Colon (tissue), 2 donors: ENCODE measurements at regions not wholly inside any gene's neighbourhood (a gene's known extent, or its start where the extent isn't known, plus 50 kb on each side); places are given as distances from the start of the nearest gene placed in this dataset.

Experiments used
- FAIRE-seq: peaks from 2 replicates; lab custom pipeline; 2012; peaks lifted over from hg19 to GRCh38; lab: Jason Lieb, UNC
- donor health status: control.
- donor health status: control.

DNA sequence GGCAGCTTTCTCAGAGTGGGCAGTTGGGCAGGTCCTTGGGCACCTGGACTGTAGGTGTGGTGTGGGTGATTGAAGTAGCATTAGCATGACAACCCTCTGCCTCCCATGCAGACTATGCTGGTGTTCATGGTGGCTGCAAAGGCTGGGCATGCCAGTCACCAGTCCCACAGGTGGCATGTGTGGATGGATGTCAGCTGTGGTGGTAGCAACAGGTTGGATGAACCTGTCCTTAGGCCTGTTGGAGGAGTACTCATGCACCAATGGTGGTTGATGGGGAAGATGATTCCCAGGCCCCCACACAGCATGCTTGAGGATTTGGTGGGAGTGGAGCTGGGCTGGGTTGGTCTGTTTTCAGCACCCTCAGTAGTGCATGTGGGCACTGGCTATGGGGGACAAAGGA lies 251.1 kb downstream of the PAX1 start:
- FAIRE-seq, result no peak

DNA sequence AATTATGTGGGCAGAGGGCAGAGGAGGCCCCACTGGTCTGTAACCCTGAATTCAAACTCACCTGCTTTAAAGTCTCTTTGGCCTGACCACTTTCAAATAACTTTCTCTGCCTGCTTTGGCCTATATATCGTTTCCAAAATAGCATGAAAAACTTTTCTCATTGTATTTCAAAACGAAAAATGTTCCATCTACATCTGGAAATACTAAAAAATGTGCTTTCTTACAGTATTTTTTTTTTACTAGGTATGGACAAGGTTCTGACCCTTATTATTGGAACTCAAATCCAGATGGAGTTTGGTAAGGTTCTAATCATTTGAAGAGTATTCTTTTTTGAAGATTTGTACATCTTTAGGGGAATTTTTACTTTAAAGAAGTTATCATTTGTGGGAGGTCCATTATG lies 241.9 kb downstream of the PAX1 start:
- no peak for FAIRE-seq

DNA sequence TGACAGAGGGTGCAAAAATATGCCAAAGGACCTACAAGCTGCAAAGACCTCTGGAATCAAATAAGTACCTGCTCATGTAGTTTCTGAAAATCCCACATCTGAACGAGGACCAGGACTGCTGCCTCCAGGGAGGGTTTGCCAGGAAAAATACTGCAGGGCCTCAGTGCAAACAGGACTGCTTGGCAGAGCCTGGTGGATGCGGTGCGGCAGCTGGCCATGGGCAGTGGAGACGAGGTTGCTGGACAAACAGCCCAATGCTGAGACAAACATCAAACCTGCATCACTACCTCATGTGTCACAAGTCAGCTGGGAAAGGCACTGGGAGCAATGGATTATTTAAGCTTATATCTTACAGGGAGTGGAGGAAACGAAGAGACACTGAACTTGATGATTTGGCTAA lies 238.8 kb downstream of the PAX1 start:
- no peak for FAIRE-seq

GRCh38 chr20:21941941-21942805 lies 236.7 kb downstream of the PAX1 start:
- no peak for FAIRE-seq

DNA sequence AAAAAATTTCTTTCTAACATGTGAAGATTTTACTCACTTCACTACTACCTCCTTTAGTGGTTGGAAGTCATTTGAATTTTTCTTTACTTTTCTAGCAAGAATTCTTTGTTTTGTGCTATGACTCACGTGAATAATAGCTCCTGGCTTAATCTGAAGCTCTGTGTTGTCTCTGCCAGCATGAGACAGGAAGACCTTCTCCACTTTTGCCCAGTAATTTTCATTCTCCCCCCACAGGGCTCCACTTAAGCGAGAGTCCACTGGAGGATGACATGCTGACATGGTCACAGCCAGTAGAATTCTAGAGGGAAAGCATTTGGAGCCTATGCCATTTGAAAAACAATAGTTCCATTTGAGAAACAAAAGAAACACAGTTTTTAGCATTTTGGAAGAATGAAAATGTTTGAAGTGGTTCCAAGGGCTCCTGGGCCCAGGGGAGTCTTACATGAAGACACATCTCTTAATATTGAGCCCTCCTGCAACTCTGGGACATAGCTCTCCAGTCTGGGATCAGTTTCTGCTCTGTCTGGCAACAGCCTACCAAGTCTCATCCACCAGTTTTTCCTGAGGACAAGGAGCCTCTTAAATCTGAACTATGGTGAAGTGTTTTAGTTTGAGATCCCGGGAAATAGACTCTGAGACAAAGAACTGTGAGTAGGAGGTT lies 231.4 kb downstream of the PAX1 start:
- no peak for FAIRE-seq

DNA sequence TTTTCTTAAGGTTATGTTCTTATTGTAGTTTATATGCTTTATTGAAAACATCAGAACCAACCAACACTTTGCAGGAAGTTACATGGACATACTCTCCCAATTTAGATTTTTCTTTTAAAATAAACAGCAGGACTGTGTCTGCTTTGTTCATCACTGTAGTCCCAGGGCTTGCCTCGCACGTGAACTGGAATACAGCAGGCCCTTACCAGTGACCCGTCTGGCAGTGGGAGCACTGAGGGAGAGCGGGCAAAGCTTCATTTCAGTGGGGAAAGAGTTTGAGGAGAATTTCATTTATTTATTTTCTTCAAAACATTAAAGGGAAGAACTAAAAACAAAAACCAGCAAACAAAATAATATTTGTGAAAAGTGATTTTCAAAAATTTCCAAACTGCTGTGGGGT lies 230.8 kb downstream of the PAX1 start:
- no peak for FAIRE-seq

GRCh38 chr20:21933526-21933925 lies 228.1 kb downstream of the PAX1 start:
- FAIRE-seq, result no peak

GRCh38 chr20:21921251-21921650 lies 215.8 kb downstream of the PAX1 start:
- no peak for FAIRE-seq

- FAIRE-seq, result no peak
These were observed 214.7 kb downstream of the PAX1 start for GRCh38 chr20:21920211-21920610.

DNA sequence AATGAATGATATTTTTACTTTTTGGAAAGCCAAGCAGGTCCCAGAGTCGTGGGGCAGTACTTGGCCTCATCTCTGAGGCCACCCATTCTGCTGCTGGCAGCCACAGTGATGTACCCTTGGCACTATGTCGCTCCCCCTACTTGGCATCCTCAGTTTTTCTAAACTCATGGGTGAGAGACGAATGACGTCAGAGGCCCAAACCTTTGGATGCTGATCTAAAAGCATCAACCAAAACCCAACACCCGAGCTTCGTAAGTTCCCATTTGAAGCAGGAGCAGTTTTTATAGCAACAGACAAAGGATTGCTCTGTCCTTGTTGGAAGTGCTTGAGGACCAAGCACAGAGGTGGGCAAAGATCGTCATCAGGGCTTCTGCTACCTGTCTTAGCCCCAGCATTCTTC lies 212.9 kb downstream of the PAX1 start:
- no peak for FAIRE-seq

- no peak for FAIRE-seq
These were observed 196.9 kb downstream of the PAX1 start for GRCh38 chr20:21902391-21902790.

DNA sequence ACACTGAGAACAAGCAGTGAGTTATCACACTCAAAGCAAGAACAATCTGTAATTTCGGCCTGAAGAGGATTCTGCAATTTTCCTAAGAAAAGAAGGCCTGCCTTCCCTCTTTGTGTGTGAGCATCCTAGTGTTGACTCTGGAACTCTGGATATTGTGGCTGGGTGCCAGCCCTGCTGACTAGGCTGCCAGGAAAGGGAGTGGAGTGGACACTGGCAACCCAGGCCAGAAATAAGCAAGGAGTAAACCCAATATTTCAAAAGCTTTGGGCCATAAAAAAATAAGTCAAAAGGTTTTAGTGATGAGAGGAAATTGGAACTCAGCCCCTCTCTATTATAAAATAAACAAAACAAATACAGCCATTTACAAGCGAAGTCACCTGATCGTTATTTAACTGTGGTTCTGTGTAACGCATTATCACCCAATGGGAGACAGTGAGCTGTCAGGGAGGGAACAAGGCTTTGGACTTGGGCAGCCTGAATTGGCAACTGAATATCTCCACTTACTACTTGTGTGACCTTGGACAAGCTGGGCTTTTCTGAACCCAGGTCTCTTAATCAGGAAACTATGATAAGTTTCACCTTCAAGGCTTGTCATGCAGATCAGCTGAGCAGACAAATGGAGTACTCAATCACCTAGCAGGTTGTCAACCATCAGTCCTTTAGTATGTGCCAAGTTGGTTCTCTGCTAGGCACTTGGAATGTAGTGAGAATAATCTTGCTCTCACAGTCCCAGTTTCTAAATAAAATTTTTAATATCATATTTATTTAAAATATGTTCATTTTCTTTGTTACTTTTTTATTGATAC lies 196.2 kb downstream of the PAX1 start:
- no peak for FAIRE-seq

- FAIRE-seq, result no peak
These were observed 195.0 kb downstream of the PAX1 start for GRCh38 chr20:21900431-21900830.

DNA sequence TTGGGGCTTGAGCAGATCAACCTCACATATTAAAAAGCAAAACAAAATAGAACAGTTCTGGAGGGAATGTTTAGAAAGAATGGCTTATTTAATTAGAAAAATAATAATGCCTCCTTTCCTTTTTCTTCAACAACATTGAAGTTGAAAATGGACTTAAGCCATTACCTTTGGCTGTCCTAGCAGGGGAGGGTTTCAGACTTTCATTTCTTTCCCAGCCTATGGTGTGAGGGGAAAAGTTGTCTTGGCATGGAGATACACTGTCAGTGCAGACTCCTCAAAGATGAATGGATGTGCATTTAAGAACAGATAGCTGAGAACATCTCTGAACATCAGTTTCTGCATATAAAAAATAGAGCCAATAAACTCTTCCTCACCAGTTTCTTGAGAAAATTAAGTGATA lies 169.5 kb downstream of the PAX1 start:
- FAIRE-seq, result no peak

GRCh38 chr20:21874127-21874526 lies 168.7 kb downstream of the PAX1 start:
- no peak for FAIRE-seq

- FAIRE-seq, result no peak
These were observed 167.8 kb downstream of the PAX1 start for GRCh38 chr20:21873291-21873690.

DNA sequence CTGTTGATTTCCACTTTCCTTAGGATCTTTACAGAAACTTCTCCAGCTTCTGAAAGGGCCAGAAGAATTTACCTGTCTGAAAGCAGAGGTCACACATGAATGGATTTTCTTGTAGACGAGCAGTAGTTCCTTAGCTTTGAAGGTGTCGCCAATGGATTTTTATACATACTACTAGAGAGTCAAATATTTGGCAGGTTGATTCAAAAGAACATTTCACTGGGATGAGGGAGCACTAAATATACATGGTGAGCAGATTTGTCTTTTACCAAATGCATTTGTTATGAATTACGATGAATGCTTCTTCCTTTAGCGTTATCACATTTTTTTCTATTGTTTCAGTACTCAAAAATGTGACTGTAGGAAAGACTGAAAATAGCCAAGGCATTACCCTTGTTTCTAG lies 162.3 kb downstream of the PAX1 start:
- no peak for FAIRE-seq

DNA sequence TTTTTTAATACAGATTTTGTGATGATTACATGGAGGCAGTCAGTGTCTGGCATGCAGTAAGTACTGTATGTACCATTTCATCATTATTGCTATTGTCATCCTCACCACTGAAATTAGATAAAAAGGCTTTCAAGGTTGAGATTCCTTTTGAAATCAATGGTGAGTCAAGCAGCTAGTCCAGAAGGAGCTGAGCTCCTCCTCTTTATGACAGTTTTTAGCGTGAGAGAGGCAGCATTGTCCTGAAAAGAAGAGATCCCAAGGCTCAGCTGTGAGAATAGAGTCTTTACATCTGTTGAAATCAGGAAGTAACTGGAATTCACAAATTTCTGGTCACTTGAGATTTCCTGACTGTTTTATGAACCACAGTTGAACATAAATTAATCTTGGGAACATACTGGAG lies 161.9 kb downstream of the PAX1 start:
- FAIRE-seq, result no peak

GRCh38 chr20:21862956-21863355 lies 157.5 kb downstream of the PAX1 start:
- FAIRE-seq, result no peak

DNA sequence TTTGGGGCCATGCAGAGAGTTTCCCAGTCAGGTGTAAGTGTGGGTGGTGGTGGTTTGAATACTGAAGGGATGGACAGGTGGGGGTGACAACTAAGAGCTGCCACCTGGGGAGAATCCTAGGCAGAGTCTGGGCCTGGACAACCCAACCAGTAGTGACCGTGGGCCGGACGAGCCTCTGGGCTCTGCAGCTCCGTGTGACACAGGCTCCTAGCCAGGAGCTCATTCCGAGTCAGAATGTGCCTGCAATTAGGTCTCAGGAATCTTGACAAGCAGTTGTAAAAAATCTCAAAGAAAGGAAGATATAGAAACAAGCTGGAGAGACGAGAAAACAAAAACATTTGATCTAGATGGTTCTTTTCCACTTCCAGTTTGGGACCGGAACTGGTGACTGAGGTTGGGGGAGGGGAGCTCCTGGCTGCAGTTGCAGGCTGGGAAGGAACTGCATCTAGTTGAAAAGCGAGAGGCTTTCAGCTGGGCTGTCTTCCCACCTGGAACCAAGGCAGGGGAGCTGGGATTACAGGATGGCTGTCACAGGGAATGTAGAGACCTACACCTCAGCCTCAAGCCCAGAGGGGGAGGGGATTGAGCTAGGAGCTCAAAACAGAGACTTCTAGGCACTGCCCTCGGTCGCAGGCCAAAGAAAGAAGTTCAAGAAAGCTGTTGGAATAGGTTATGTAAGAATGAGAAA lies 156.9 kb downstream of the PAX1 start:
- FAIRE-seq, result no peak

DNA sequence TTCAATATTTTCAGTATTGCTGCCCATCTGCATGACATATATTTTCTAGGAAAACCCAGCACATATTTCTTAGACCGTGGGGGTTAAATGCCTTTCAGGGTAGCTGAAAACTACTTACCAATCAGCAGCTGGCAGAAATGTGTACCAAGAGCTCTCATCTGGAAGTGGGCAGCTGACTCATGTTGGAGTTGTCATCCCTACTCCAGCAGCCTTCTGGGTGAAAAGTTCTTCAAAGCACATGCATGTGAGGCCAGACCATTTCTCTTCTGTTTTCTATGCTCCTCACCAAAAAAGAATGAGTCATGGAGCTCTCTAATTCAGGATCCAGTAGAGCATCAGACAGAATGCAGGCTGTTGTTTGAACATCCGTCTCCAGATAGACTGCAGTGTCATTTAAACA lies 135.5 kb downstream of the PAX1 start:
- no peak for FAIRE-seq

GRCh38 chr20:21839982-21840381 lies 134.5 kb downstream of the PAX1 start:
- FAIRE-seq, result no peak
